ENCODE measurements at regions not wholly inside any gene's neighbourhood (a gene's known extent, or its start where the extent isn't known, plus 50 kb on each side); places are given as distances from the start of the nearest gene placed in this dataset.

DNA sequence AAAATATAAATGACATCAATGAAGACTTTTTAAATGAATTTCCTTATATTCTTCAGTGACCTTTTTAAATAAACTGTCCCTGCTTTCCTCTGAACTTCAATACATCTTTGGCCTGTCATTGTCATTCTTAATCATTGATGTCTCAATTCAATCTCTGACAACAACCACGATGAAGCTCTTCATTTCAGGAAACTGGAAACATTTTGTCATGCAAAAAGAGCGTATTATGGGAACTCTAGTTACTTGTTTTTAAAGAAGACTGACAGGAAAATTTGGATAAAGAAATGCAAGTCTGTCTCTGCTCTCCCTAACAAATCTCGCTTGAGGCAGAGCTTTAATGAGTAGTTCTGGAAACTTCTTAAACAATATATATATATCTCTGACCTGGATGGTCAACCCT is 535.8 kb upstream of the ADGRL2 start:
- Mint-ChIP-seq H3K9me3 (peaks cover 0 to 7% (median 3%) of the 10 kb centered on the region in 7 donors), H3K4me1 (peaks cover 7% of the 10 kb centered on the region), H3K36me3 (no peaks in the 10 kb centered on the region), H3K27me3 (ENCODE audit: low read depth in 3 of 3) (no peaks in the 10 kb centered on the region), H3K27ac (no peak overlapping the region), H3K4me3 (no peak overlapping the region)
- H3K4me2 ChIP-seq (replicated peaks; ENCODE audit: extremely low read depth, low read length, poor library complexity, severe bottlenecking), result no peak overlapping the region
- H3K4me3 ChIP-seq (replicated peaks in 1 of 3; ENCODE audit: low read depth in 2 of 3, low read length in 3 of 3), result no peak overlapping the region
- no peaks in the 10 kb centered on the region for H3K79me2 ChIP-seq (ENCODE audit: insufficient read depth, low read length)
- no peak overlapping the region for H3K9ac ChIP-seq (ENCODE audit: insufficient read depth, low read length, poor library complexity, severe bottlenecking)
- intact Hi-C loops (cut with micrococcal nuclease), result no loop called here
- no peak for DNase-seq
- no peaks in the 10 kb centered on the region for H4K20me1 ChIP-seq (ENCODE audit: insufficient read depth, low read length)
- H3K27ac ChIP-seq (ENCODE audit: low read depth in 1 of 2, low read length in 2 of 2), result no peak overlapping the region
- WGBS (ENCODE audit: insufficient coverage), result no CpG with 5 or more reads among the region's 3 CpGs
- H3K4me1 ChIP-seq (ENCODE audit: control insufficient read depth in 1 of 2, insufficient read depth in 2 of 2, low read length in 2 of 2), result no peaks in the 10 kb centered on the region
- H3K36me3 ChIP-seq (replicated peaks in 1 of 2; ENCODE audit: control insufficient read depth in 1 of 2, insufficient read depth in 2 of 2, low read length in 2 of 2), result no peaks in the 10 kb centered on the region
- TF ChIP-seq, protein P1, sequence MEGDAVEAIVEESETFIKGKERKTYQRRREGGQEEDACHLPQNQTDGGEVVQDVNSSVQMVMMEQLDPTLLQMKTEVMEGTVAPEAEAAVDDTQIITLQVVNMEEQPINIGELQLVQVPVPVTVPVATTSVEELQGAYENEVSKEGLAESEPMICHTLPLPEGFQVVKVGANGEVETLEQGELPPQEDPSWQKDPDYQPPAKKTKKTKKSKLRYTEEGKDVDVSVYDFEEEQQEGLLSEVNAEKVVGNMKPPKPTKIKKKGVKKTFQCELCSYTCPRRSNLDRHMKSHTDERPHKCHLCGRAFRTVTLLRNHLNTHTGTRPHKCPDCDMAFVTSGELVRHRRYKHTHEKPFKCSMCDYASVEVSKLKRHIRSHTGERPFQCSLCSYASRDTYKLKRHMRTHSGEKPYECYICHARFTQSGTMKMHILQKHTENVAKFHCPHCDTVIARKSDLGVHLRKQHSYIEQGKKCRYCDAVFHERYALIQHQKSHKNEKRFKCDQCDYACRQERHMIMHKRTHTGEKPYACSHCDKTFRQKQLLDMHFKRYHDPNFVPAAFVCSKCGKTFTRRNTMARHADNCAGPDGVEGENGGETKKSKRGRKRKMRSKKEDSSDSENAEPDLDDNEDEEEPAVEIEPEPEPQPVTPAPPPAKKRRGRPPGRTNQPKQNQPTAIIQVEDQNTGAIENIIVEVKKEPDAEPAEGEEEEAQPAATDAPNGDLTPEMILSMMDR (IDR thresholded peaks at IDR 0.05), result no peak
- no peaks in the 10 kb centered on the region for H3K9me3 ChIP-seq (replicated peaks in 1 of 2; ENCODE audit: control insufficient read depth in 1 of 2, insufficient read depth in 1 of 2, low read length in 2 of 2)
- H2AFZ ChIP-seq (ENCODE audit: insufficient read depth, low read depth, low read length, poor library complexity, severe bottlenecking), result no peak overlapping the region
- no peaks in the 10 kb centered on the region for H3K27me3 ChIP-seq (ENCODE audit: control insufficient read depth in 2 of 2, insufficient read depth in 2 of 2, low read length in 2 of 2)

GRCh38 chr1:81259625-81260411 is 540.9 kb upstream of the ADGRL2 start:
- Histone ChIP-seq H3K9ac (ENCODE audit: insufficient read depth, low read length, poor library complexity, severe bottlenecking) (no peak overlapping the region), H3K27me3 (ENCODE audit: control insufficient read depth in 2 of 2, insufficient read depth in 2 of 2, low read length in 2 of 2) (no peaks in the 10 kb centered on the region), H2AFZ (ENCODE audit: insufficient read depth, low read depth, low read length, poor library complexity, severe bottlenecking) (no peak overlapping the region), H3K4me1 (ENCODE audit: control insufficient read depth in 1 of 2, insufficient read depth in 2 of 2, low read length in 2 of 2) (no peaks in the 10 kb centered on the region), H3K9me3 (replicated peaks in 1 of 2; ENCODE audit: control insufficient read depth in 1 of 2, insufficient read depth in 1 of 2, low read length in 2 of 2) (no peaks in the 10 kb centered on the region), H3K79me2 (ENCODE audit: insufficient read depth, low read length) (no peaks in the 10 kb centered on the region), H4K20me1 (ENCODE audit: insufficient read depth, low read length) (no peaks in the 10 kb centered on the region), H3K4me2 (replicated peaks; ENCODE audit: extremely low read depth, low read length, poor library complexity, severe bottlenecking) (no peak overlapping the region), H3K27ac (ENCODE audit: low read depth in 1 of 2, low read length in 2 of 2) (no peak overlapping the region), H3K36me3 (replicated peaks in 1 of 2; ENCODE audit: control insufficient read depth in 1 of 2, insufficient read depth in 2 of 2, low read length in 2 of 2) (no peaks in the 10 kb centered on the region), H3K4me3 (replicated peaks in 1 of 3; ENCODE audit: low read depth in 2 of 3, low read length in 3 of 3) (no peak overlapping the region)
- peaks cover 5% of the 10 kb centered on the region for H3K4me1 Mint-ChIP-seq
- H3K27ac Mint-ChIP-seq, result no peak overlapping the region
- intact Hi-C loops (cut with micrococcal nuclease), result no loop called here
- 100% methylated on average over 1 of the region's 6 CpGs for WGBS (ENCODE audit: insufficient coverage)
- no peak for DNase-seq
- H3K27me3 Mint-ChIP-seq (ENCODE audit: low read depth in 3 of 3), result no peaks in the 10 kb centered on the region
- TF ChIP-seq, protein P1 (IDR thresholded peaks at IDR 0.05), result no peak
- no peak overlapping the region for H3K4me3 Mint-ChIP-seq
- no peaks in the 10 kb centered on the region for H3K36me3 Mint-ChIP-seq
- peaks cover 0 to 13% (median 5%) of the 10 kb centered on the region in 7 donors for H3K9me3 Mint-ChIP-seq
